GM23248 (cell line): ENCODE measurements at regions not wholly inside any gene's neighbourhood (a gene's known extent, or its start where the extent isn't known, plus 50 kb on each side); places are given as distances from the start of the nearest gene placed in this dataset.

ENCODE experiments used
- DNase-seq: peaks from one replicate; pipeline ENCODE4 v3.0.0-alpha.2; 2015
- H2AFZ ChIP-seq: fragments of 200-600 bp; sonication (generic); 2 replicates; pipeline ENCODE4 v1.6.1; 2016; ENCODE audit warnings: antibody characterized with exemption
- H3F3A ChIP-seq: fragments of 200-600 bp; sonication (generic); 2 replicates; pipeline ENCODE4 v1.6.1; 2016; ENCODE audit warnings: mild to moderate bottlenecking, antibody characterized with exemption, mixed run types; ENCODE audit not compliant: insufficient read depth
- H3K27ac ChIP-seq: fragments of 200-600 bp; sonication (generic); 2 replicates; pipeline ENCODE4 v1.5.1; 2016; ENCODE audit warnings: mild to moderate bottlenecking
- H3K27me3 ChIP-seq: fragments of 200-600 bp; sonication (generic); replicated peaks from 2 replicates; pipeline ENCODE4 v1.6.1; 2016; ENCODE audit warnings: mild to moderate bottlenecking; ENCODE audit not compliant: insufficient read depth
- H3K36me3 ChIP-seq: fragments of 200-600 bp; sonication (generic); 2 replicates; pipeline ENCODE4 v1.6.1; 2016; ENCODE audit warnings: low read depth, mild to moderate bottlenecking
- H3K4me1 ChIP-seq: fragments of 200-600 bp; sonication (generic); 2 replicates; pipeline ENCODE4 v1.6.1; 2016; ENCODE audit warnings: mild to moderate bottlenecking; ENCODE audit not compliant: insufficient read depth
- H3K4me2 ChIP-seq: fragments of 200-600 bp; sonication (generic); one replicate; pipeline ENCODE4 v1.6.1; 2016; ENCODE audit warnings: mild to moderate bottlenecking; ENCODE audit not compliant: unreplicated experiment
- H3K4me3 ChIP-seq: fragments of 200-600 bp; sonication (generic); 2 replicates; pipeline ENCODE4 v1.5.1; 2016; ENCODE audit warnings: mild to moderate bottlenecking
- H3K79me2 ChIP-seq: fragments of 200-600 bp; sonication (generic); 2 replicates; pipeline ENCODE4 v1.6.1; 2016; ENCODE audit warnings: mild to moderate bottlenecking; ENCODE audit not compliant: insufficient read depth
- H3K9ac ChIP-seq: fragments of 200-600 bp; sonication (generic); 2 replicates; pipeline ENCODE4 v1.6.1; 2016; ENCODE audit warnings: mild to moderate bottlenecking
- H3K9me2 ChIP-seq: fragments of 200-600 bp; sonication (generic); 2 replicates; pipeline ENCODE4 v1.6.1; 2016; ENCODE audit warnings: mixed run types, mild to moderate bottlenecking, moderate library complexity; ENCODE audit not compliant: insufficient read depth
- H3K9me3 ChIP-seq: fragments of 200-600 bp; sonication (generic); one replicate; pipeline ENCODE4 v1.6.1; 2017; ENCODE audit warnings: low read depth
- H4K20me1 ChIP-seq: fragments of 200-600 bp; sonication (generic); 2 replicates; pipeline ENCODE4 v1.6.0; 2016; ENCODE audit not compliant: insufficient read depth
- EZH2 ChIP-seq: fragments of 200-600 bp; sonication (generic); IDR thresholded peaks from 2 replicates; pipeline ENCODE4 v1.6.1; 2018; ENCODE audit warnings: antibody characterized with exemption, mild to moderate bottlenecking; ENCODE audit not compliant: insufficient read depth, poor library complexity, severe bottlenecking
- EZH2phosphoT487 ChIP-seq: fragments of 200-600 bp; sonication (generic); IDR thresholded peaks from 2 replicates; pipeline ENCODE4 v1.6.1; 2018; ENCODE audit warnings: antibody characterized with exemption, moderate library complexity, mild to moderate bottlenecking, low read depth; ENCODE audit not compliant: insufficient read depth
- WGBS, 2 experiments: methylation state at CpG; one replicate each; pipeline ENCODE4 v1.1.6; 2015 to 2017; ENCODE audit warnings: low lambda C conversion rate in 2 of 2, low coverage in 1 of 2; ENCODE audit errors: missing lambda C conversion rate in 2 of 2; 5-methylcytosine and 5-hydroxymethylcytosine counted together
- in situ Hi-C: fragments of 300-500 bp; cut with MboI; formaldehyde crosslinking; loops from 2 replicates; pipeline ENCODE4 v1.15.0; 2020

GRCh38 chr3:194045289-194045688 is 90.7 kb upstream of the HES1 start:
- Histone ChIP-seq H3K27me3 (no peaks in the 10 kb centered on the region), H3K4me3 (no peak overlapping the region), H3K9me3 (no peaks in the 10 kb centered on the region), H3K36me3 (no peaks in the 10 kb centered on the region), H3K9ac (no peak overlapping the region), H3F3A (peaks cover 15% of the 10 kb centered on the region; the same call in 1 of the 2 replicates), H3K9me2 (no peaks in the 10 kb centered on the region), H2AFZ (no peak overlapping the region), H3K4me2 (no peak overlapping the region), H4K20me1 (no peaks in the 10 kb centered on the region), H3K4me1 (peaks cover 18% of the 10 kb centered on the region), H3K79me2 (no peaks in the 10 kb centered on the region), H3K27ac (no peak overlapping the region)
- 95 to 100% methylated on average over 1 of the region's 1 CpG for WGBS, 2 experiments
- TF ChIP-seq EZH2phosphoT487 (no peak), EZH2 (no peak)
- DNase-seq: no peak
- in situ Hi-C loops: no loop called here

- TF ChIP-seq EZH2phosphoT487 (no peak), EZH2 (no peak)
- Histone ChIP-seq H3K79me2 (no peaks in the 10 kb centered on the region), H2AFZ (no peak overlapping the region), H3K27ac (no peak overlapping the region), H3K36me3 (no peaks in the 10 kb centered on the region), H3K9me3 (no peaks in the 10 kb centered on the region), H3K4me2 (no peak overlapping the region), H3K9ac (no peak overlapping the region), H3K4me3 (no peak overlapping the region), H4K20me1 (no peaks in the 10 kb centered on the region), H3F3A (peaks cover 15% of the 10 kb centered on the region; the same call in 1 of the 2 replicates), H3K9me2 (no peaks in the 10 kb centered on the region), H3K27me3 (no peaks in the 10 kb centered on the region), H3K4me1 (peaks cover 18% of the 10 kb centered on the region)
- DNase-seq: no peak
- in situ Hi-C loops: no loop called here
- WGBS, 2 experiments: 94 to 98% methylated on average over 2 of the region's 2 CpGs
Observed at GRCh38 chr3:194045919-194046318, 90.0 kb upstream of the HES1 start.

- TF ChIP-seq EZH2phosphoT487 (no peak), EZH2 (no peak)
- peaks cover 18% of the 10 kb centered on the region for H3K4me1 ChIP-seq
- no peaks in the 10 kb centered on the region for H3K36me3 ChIP-seq
- no peaks in the 10 kb centered on the region for H3K9me3 ChIP-seq
- no peaks in the 10 kb centered on the region for H3K27me3 ChIP-seq
- no peak overlapping the region for H3K27ac ChIP-seq
- in situ Hi-C loops: no loop called here
- WGBS, 2 experiments: 82 to 85% methylated on average over 1 of the region's 1 CpG
- no peak for DNase-seq
- no peak overlapping the region for H3K9ac ChIP-seq
- no peak overlapping the region for H3K4me2 ChIP-seq
- peaks cover 15% of the 10 kb centered on the region; the same call in 1 of the 2 replicates for H3F3A ChIP-seq
- H2AFZ ChIP-seq: no peak overlapping the region
- no peaks in the 10 kb centered on the region for H4K20me1 ChIP-seq
- H3K9me2 ChIP-seq: no peaks in the 10 kb centered on the region
- H3K79me2 ChIP-seq: no peaks in the 10 kb centered on the region
- no peak overlapping the region for H3K4me3 ChIP-seq
Observed at GRCh38 chr3:194046531-194046930, 89.4 kb upstream of the HES1 start.

- H3K4me3 ChIP-seq: no peak overlapping the region
- H3K9me3 ChIP-seq: no peaks in the 10 kb centered on the region
- WGBS, 2 experiments: 32 to 43% methylated on average over 3 to 4 of the region's 4 CpGs
- H3K79me2 ChIP-seq: no peaks in the 10 kb centered on the region
- no peak overlapping the region for H3K4me2 ChIP-seq
- H3K27ac ChIP-seq: no peak overlapping the region
- H3K9ac ChIP-seq: no peak overlapping the region
- H3K36me3 ChIP-seq: no peaks in the 10 kb centered on the region
- DNase-seq: peak; percentile 26
- no peak overlapping the region for H2AFZ ChIP-seq
- H3K27me3 ChIP-seq: no peaks in the 10 kb centered on the region
- H3F3A ChIP-seq: peaks cover 15% of the 10 kb centered on the region; the same call in 1 of the 2 replicates
- in situ Hi-C loops: no loop called here
- H4K20me1 ChIP-seq: no peaks in the 10 kb centered on the region
- no peaks in the 10 kb centered on the region for H3K9me2 ChIP-seq
- peaks cover 18% of the 10 kb centered on the region for H3K4me1 ChIP-seq
- no peak for TF ChIP-seq EZH2phosphoT487
- no peak for TF ChIP-seq EZH2
Observed at GRCh38 chr3:194046995-194047645, 88.8 kb upstream of the HES1 start.
